ENCODE measurements at regions not wholly inside any gene's neighbourhood (a gene's known extent, or its start where the extent isn't known, plus 50 kb on each side); places are given as distances from the start of the nearest gene placed in this dataset.

DNA sequence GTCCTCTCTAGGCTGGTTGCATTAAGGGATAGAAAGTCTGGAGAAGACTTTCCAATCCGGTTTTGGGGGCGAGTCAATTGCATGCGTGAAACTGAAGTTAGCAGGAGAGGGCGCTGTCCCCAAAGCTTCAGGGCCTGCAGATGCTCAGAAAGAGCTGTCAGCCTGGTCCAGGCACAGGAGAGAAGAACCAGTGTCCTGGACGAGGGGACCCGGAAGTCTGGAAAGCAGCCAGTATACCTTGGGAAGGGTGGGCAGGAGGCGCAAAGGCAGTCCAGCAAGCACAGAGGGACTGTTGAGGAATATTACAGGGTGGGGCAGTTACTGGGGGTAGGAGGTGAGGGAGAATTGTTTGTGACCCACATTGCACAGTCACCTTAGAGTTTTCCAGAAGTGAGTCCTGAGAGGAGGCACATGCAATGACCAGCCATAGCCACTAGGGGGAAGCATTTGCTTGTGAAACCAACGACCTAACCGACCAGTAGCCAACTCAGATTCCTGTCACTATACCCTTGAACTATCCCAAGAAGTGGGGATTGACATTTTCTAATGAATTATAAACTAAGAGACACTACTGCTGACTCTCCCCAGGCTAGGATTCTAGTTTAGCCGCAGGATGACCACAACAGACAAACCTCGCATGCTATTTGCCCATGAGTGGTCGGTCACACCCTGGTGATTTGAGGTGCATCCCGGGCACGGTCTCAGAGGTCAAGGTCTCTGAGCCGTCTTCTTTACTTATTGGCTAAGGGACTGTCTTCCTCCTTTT lies 172.8 kb downstream of the RDH14 start:
- Histone ChIP-seq H3K4me3 (ENCODE audit: low read depth, low read length) (no peak overlapping the region), H3K36me3 (ENCODE audit: control insufficient read depth, insufficient read depth, low read length) (no peaks in the 10 kb centered on the region), H3K27me3 (ENCODE audit: control insufficient read depth, insufficient read depth, low read length) (no peaks in the 10 kb centered on the region)
- DNase-seq (ENCODE audit: low read depth): no peak
- CTCF ChIA-PET: interaction anchor here (0.7 to 1.9 kb wide), 27 partner anchors 8 to 1475 kb away, joined by 3 to 12 read pairs (median 3); no protein-coding TSS in a partner anchor
- TF ChIP-seq CTCF (IDR thresholded peaks at IDR 0.05; ENCODE audit: insufficient read depth, low read depth, low read length): peak; percentile 95
- POLR2A ChIA-PET: no interaction called here

DNA sequence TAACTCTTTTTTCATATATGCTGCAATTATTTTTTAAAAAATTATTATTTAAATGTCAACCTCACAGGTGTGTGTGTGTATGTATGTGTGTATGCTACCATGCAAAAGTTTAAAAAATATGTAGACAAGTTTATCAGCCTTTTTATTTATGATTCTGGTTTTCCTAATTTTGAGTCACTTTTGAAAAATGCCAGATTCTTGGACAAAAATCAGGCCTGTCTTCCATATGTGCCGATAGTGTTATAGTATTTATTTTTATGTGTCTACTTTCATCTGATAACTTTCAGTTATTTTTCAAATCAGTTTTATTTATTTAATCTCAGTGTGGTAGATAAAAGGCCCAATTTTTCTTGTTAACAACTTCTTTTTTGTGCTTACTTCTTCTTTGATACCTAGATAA lies 176.2 kb downstream of the RDH14 start:
- Histone ChIP-seq H3K36me3 (ENCODE audit: control insufficient read depth, insufficient read depth, low read length) (no peaks in the 10 kb centered on the region), H3K4me3 (ENCODE audit: low read depth, low read length) (no peak overlapping the region), H3K27me3 (ENCODE audit: control insufficient read depth, insufficient read depth, low read length) (no peaks in the 10 kb centered on the region; the same call in 1 of the 2 replicates)
- DNase-seq (ENCODE audit: low read depth): no peak
- ChIA-PET CTCF (no interaction called here), POLR2A (no interaction called here)
- TF ChIP-seq CTCF (IDR thresholded peaks at IDR 0.05; ENCODE audit: insufficient read depth, low read depth, low read length): no peak

DNA sequence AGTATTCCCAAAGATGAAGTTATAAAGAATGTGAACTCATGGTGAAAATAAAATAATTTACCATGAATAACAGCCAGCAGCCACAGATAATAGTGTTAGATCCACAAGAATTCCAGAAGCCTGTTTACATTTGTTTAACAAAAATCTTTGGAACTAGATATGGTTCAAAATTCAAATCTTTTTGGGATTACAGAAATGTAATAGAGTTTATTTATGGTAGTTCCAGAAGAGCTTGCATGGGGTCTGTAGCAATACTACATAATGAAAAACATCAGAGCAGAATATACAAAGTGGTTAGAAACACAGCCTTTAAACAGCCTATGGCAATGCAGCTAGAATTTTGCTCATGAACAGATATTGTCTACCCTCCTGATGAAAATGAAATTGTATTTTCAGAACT lies 179.1 kb downstream of the RDH14 start:
- Histone ChIP-seq H3K36me3 (ENCODE audit: control insufficient read depth, insufficient read depth, low read length) (no peaks in the 10 kb centered on the region), H3K27me3 (ENCODE audit: control insufficient read depth, insufficient read depth, low read length) (no peaks in the 10 kb centered on the region; the same call in 1 of the 2 replicates), H3K4me3 (ENCODE audit: low read depth, low read length) (no peak overlapping the region)
- ChIA-PET CTCF (interaction anchor here (1.2 to 2.2 kb wide), 3 partner anchors 11 to 529 kb away, joined by 3 to 5 read pairs (median 4); no protein-coding TSS in a partner anchor), POLR2A (no interaction called here)
- no peak for TF ChIP-seq CTCF (IDR thresholded peaks at IDR 0.05; ENCODE audit: insufficient read depth, low read depth, low read length)
- DNase-seq (ENCODE audit: low read depth): no peak

- no peak for DNase-seq (ENCODE audit: low read depth)
- POLR2A ChIA-PET: no interaction called here
- no peaks in the 10 kb centered on the region; the same call in 1 of the 2 replicates for H3K27me3 ChIP-seq (ENCODE audit: control insufficient read depth, insufficient read depth, low read length)
- H3K4me3 ChIP-seq (ENCODE audit: low read depth, low read length): no peak overlapping the region
- H3K36me3 ChIP-seq (ENCODE audit: control insufficient read depth, insufficient read depth, low read length): no peaks in the 10 kb centered on the region
- no peak for TF ChIP-seq CTCF (IDR thresholded peaks at IDR 0.05; ENCODE audit: insufficient read depth, low read depth, low read length)
- CTCF ChIA-PET: interaction anchor here (1.1 to 1.5 kb wide), 4 partner anchors 10 to 536 kb away, joined by 3 read pairs; no protein-coding TSS in a partner anchor
These were observed 180.1 kb downstream of the RDH14 start for GRCh38 chr2:18380321-18380720.

DNA sequence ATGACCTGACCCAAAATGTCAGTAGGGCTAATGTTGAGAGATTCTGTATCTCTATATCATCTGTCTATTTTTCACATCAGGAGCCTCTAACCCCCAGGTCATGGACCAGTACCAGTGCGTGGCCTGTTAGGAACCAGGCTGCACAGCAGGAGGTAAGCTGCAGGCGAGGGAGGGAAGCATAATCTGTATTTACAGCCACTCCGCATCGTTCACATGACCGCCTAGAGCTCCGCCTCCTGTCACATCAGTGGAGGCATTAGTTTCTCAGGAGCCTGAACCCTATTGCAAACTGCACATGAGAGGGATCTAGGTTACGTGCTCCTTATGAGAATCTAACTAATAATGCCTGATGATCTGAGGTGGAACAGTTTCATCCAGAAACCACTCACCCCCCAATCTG lies 180.6 kb downstream of the RDH14 start:
- POLR2A ChIA-PET: no interaction called here
- no peaks in the 10 kb centered on the region for H3K36me3 ChIP-seq (ENCODE audit: control insufficient read depth, insufficient read depth, low read length)
- DNase-seq (ENCODE audit: low read depth): no peak
- CTCF ChIA-PET: interaction anchor here (0.9 to 2.3 kb wide), 8 partner anchors 10 to 549 kb away, joined by 3 to 13 read pairs (median 3); no protein-coding TSS in a partner anchor
- no peaks in the 10 kb centered on the region; the same call in 1 of the 2 replicates for H3K27me3 ChIP-seq (ENCODE audit: control insufficient read depth, insufficient read depth, low read length)
- H3K4me3 ChIP-seq (ENCODE audit: low read depth, low read length): no peak overlapping the region
- TF ChIP-seq CTCF (IDR thresholded peaks at IDR 0.05; ENCODE audit: insufficient read depth, low read depth, low read length): no peak

Measured in BJ (cell line).